ENCODE measurements at regions not wholly inside any gene's neighbourhood (a gene's known extent, or its start where the extent isn't known, plus 50 kb on each side); places are given as distances from the start of the nearest gene placed in this dataset.
"Not testable (repeated sequence)": the region's sequence is repeated elsewhere in the genome, so short reads cannot be mapped to it uniquely, and the experiment has no call there.

DNA sequence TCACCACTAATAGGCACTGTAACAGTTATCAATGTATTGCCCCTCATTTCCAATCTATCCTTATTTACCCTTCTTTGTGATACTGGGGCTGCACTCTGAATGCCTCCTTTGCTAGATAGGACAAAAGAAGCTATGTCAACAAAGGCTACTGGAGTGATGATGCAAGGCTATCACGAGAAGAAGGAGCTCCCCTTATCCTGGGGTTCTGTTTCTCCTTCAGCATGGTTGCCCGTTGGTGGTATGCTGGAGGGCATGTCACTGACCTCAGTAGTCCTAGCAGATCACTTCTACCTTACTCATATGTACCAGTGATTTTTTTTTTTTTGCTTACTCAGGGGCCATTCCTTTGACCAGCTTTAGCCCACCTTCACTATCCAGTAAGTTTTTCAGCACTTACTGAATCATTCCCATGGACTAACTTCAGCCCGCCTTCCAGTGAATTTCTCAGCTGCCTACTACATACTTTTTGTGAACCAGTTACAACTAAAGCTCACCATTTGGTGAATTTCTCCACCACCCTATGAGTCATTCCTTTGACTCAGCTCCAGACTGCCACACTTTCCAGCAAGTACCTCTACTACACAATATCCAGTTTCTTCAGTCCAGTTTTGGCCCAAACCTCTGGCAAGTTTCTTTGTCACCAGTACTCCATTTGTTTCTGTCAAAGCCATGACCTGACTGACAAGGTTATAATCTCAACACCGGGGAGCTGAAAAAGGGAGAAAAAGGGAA lies 944.5 kb downstream of the KCNT2 start:
- no peak for DNase-seq (ENCODE audit: low spot score)

- no peak for DNase-seq (ENCODE audit: low spot score)
These were observed 951.5 kb downstream of the KCNT2 start for GRCh38 chr1:195656780-195657179.

DNA sequence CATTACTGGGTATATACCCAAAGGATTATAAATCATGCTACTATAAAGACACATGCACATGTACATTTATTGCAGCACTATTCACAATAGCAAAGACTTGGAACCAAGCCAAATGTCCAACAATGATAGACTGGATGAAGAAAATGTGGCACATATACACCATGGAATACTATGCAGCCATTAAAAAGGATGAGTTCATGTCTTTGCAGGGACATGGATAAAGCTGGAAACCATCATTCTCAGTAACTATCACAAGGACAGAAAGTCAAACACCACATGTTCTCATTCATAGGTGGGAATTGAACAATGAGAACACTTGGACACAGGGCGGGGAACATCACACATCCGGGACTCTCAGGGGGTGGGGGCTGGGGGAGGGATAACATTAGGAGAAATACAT lies 959.4 kb downstream of the KCNT2 start:
- not testable (repeated sequence) for DNase-seq (ENCODE audit: low spot score)

- DNase-seq (ENCODE audit: low spot score): no peak
These were observed 970.7 kb downstream of the KCNT2 start for GRCh38 chr1:195637539-195637938.

- no peak for DNase-seq (ENCODE audit: low spot score)
These were observed 990.0 kb downstream of the KCNT2 start for GRCh38 chr1:195618287-195618686.

DNA sequence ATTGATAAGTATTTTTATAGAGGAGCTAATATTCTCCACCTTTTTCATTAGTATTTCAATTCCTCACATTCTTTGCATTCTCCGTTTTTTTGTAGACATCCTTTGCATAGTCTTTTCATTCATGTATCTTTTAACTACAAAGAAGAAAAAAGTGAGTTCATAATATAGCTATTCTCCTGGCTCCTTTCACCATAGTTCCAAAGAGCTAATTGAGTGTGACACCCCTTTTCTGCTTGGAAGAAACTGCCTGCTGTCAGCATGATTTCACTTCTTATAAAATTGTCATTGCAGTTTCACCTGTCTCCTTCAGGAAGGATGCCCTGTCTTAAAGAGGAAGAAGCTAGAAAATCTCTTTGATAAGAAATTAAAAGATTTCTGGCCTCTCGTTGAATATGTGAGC lies 991.1 kb downstream of the KCNT2 start:
- no peak for DNase-seq (ENCODE audit: low spot score)

DNA sequence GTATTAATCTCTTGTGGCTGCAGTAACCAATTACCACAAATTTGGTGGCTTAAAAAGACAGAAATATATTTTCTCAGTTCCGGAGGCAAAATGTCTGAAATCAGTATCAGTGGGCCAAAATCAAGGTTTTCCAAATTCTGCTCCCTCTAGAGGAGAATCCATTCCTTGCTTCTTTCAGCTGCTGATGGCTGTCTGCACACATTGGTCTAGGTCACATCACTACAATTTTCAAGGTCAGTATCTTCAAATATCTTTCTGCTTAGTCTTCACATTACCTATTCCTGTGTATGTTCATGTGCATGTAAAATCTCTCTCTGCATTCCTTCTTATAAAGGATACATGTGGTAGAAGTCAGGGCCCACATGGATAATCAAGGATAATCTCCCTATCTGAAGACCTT lies 999.4 kb downstream of the KCNT2 start:
- no peak for DNase-seq (ENCODE audit: low spot score)

DNA sequence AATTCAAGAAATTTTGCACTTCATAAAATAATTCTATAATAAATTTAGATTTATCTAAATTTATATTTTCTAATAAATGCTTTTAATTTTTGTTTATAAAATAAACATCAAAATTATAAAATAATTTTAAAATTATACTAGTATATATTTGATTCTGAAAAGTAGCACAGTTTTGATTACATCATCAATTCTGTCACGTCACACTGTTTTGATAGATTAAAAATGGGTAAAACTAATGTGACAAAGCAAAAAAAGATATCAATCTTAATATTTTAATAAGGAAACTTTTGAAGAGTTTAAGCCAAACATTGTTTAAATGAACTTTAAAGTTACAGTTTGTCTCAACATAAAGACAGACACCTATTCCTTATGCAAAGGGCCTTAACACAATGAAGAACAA lies 1001.8 kb downstream of the KCNT2 start:
- no peak for DNase-seq (ENCODE audit: low spot score)

DNA sequence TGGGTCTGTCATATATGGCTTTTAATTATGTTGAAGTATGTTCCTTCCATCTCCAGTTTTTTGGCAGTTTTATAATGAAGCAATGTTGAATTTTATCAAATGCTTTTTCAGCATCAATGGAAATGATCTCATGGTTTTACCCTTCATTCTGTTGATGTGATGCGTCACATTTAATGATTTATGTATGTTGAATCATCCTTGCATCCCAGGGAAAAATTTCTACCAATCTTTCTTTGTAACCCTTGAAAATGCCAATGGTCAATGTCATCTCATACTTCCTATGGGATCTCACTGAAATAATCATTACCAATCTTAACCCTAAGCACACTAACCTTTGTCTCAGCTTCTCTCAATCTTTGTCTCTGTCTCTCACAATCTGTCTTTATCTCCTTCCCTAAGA lies 1004.0 kb downstream of the KCNT2 start:
- DNase-seq (ENCODE audit: low spot score): no peak

DNA sequence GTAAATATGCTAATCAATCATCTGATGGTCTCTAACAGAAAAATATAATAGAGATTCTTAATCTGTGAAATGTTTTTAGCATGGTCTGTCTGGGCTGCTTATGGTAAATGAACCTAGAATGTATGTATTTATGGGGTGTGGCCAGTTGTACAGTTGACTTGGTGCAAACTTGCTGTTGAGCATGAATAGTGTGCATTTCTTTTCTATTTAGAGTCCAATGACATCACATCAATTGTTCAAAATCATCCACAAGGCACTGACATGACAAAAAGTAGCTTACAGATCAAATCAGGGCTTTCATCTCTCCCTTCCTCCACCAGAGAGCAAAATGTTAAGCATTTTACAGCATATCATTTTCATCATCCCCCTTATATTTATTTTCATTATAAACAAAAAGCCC lies 1010.3 kb downstream of the KCNT2 start:
- DNase-seq (ENCODE audit: low spot score): no peak

- DNase-seq (ENCODE audit: low spot score): no peak
These were observed 1013.5 kb downstream of the KCNT2 start for GRCh38 chr1:195594773-195595172.

DNA sequence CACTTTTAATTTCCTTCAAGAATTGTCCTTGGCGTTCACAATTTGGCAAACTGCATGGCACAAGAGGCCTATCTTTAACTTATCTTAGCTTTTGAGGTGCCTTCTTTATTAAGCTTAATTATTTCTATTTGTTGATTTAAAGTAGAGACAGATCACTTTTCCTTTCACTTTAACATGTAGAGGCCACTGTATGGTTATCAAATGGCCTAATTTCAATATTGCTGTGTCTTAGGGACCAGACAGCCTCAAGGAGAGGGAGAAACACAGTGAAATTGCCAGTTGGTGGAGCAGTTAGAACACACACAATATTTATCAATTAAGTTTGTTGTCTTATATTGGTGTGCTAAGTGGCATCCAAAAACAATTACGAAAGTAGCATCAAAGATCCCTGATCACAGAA lies 1013.9 kb downstream of the KCNT2 start:
- DNase-seq (ENCODE audit: low spot score): no peak

DNA sequence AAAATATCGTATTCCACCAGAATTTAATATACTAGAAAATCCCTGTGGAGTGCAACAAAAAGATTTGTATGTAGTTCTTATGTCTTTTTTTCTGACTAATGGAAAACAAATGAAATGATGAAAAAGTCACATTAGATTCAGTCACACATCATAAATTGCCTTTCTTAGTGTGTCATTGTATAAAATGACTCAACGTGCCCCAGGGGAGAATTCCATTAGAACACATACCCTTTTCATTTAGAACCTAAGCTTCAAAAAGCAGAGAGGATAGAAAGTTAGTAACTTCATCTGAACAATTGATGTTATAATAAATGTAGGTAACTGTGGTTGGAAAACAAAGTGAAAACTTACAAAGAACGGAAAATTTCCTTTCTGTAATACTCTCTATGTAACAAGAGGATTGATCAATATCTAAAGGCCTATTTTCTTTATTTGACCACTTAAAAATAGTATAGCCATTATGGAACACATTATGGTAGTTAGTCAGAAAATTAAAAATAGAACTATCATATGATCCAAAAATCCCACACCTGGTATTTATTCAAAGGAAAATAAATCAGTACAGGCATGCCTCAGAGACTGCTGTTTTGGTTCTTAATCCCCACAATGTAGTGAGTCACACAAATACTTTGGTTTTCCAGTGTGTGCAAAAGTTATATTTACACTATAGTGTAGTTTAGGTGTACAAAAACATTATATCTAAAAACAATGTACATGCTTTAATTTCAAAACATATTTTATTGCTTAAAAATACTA lies 1016.1 kb downstream of the KCNT2 start:
- DNase-seq (ENCODE audit: low spot score): no peak

DNA sequence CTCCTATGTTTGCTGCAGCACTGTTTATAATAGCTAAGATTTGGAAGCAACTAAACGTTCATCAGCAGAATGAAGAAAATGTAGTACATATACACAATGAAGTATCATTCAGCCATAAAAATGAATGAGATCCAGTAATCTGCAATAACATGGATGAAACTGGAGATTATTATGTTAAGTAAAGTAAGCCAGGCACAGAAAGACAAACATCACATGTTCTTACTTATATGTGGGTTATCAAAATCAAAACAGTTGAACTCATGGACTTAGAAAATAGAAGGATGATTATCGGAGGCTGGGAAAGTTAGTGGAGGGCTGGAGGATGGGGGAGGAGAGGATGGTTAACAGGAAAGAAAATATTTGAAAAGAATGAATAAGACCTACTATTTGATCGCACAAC lies 1017.6 kb downstream of the KCNT2 start:
- DNase-seq (ENCODE audit: low spot score): no peak

- no peak for DNase-seq (ENCODE audit: low spot score)
These were observed 1023.2 kb downstream of the KCNT2 start for GRCh38 chr1:195584870-195585624.

GRCh38 chr1:195580988-195581387 lies 1027.3 kb downstream of the KCNT2 start:
- no peak for DNase-seq (ENCODE audit: low spot score)

DNA sequence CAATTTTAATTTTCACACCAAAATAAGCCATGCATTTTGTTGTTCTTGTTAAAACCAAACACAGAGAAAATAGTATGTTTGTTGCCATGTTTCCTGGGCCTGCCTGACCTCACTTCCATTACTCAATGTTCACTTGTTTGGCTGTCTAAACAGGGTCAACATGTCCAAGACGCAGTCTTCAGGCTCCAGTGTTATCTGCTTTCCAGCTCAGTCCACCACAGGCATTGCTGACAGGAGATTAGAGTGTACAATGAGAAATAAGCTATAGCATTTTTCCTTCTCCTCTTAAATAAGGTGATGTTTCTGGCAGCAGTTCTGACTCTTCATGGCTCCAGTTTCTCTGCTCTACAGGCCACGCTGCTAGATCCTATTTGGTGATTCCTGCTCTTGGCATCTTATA lies 1030.5 kb downstream of the KCNT2 start:
- DNase-seq (ENCODE audit: low spot score): no peak

DNA sequence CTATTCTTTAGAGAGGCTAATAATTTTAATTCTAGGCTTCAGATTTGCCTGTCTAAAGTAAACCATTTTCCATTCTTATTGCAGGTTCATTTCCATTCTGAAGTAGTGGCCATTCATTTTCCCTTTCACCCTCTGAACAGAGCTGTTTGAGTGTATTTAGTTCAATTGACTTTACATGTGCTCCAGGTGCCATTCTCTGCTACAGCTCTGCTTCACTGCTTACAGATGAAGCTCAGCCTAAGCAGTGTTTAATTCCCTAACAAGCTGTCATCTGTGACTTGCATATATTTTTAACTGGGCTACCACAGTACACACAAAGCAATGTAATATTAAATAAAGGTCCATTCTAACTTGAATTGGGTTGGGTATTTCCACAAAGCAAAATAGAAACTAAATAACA lies 1031.6 kb downstream of the KCNT2 start:
- no peak for DNase-seq (ENCODE audit: low spot score)

DNA sequence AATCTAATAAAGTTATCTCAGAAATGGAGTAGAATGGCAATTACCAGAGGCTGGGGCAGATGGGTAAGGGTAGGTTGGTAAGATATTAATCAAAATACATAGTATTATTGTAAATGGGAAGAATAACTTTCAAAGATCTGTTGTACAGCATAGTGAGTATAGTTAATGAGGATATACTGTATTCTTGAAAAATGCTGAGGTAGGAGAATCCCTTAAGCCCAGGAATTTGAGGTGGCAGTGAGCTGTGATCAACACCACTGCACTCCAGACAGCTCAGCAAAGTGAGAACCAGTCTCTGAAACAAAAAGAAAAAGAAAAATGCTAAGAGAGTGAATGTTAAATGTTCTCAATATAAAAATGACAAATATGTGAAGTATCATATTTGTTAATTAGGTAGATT lies 1033.7 kb downstream of the KCNT2 start:
- no peak for DNase-seq (ENCODE audit: low spot score)

DNA sequence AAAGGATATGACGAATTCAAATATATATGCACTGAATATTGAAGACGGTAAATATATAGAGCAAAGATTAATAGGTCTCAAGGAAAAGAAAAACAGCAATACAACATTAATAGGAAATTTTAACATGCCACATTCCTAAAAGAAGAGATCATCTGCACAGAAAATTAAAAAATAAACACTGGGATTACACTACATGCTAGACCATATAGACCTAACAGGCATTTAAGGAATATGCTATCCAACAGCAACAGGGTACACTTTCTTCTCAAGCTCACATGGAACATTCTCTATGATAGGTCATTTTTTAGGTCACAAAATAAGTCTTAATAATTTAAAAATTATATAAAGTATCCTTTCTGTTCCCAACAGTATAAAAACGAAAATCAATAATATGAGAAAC lies 1038.3 kb downstream of the KCNT2 start:
- no peak for DNase-seq (ENCODE audit: low spot score)

- DNase-seq (ENCODE audit: low spot score): no peak
These were observed 1039.9 kb downstream of the KCNT2 start for GRCh38 chr1:195568389-195568788.

DNA sequence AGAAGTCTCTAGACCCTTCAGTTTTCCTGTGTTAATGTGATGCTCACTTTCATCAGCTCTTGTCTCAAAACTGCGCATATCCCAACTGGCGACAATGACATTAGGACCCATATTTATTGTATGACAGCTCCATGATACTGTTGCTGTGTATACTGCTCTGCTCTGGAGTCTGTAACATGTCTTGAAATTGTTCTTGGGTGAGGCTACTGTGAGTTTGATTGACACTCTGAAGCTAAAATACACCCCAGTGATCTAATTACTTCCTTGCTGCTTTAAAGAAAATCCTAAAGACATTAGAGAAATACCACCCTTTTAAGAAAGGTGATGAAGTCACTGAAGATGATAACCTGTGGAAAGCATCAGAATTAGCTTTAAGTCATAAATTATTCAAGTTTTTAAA lies 1046.2 kb downstream of the KCNT2 start:
- DNase-seq (ENCODE audit: low spot score): no peak
